Ovary (tissue), 3 donors: ENCODE measurements at regions not wholly inside any gene's neighbourhood (a gene's known extent, or its start where the extent isn't known, plus 50 kb on each side); places are given as distances from the start of the nearest gene placed in this dataset.

ENCODE experiments used
- CTCF ChIP-seq, 3 donors: fragments of 450-650 bp in 2 of 3; fragments of 200-600 bp in 1 of 3; IDR thresholded peaks; one replicate each; pipeline versions ENCODE4 v1.5.1 to v1.8.0; 2016 to 2022; ENCODE audit warnings: antibody characterized with exemption in 3 of 3, mild to moderate bottlenecking in 1 of 3
- POLR2A ChIP-seq: fragments of 450-650 bp; IDR thresholded peaks from one replicate; pipeline ENCODE4 v1.6.1; 2017; ENCODE audit warnings: antibody characterized with exemption, mild to moderate bottlenecking, moderate library complexity
- donor health status: DM: no; HTN: no; CAD: no.

DNA sequence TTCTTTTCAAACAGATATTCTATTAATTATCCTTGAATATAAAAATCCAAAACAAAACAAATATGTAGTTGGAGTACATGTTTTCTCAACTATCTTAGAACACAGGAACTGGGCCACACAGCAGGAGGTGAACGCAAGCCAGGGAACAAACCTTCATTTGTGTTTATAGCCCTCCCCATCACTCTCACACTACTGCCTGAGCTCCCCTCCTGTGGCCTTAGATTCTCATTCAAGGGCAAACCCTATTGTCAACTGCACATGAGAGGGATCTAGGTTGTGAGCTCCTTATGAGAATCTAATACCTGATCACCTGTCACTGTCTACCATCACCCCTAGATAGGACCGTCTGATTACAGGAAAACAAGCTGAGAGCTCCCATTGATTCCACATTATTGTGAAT, 427.1 kb upstream of the PRR20A start:
- TF ChIP-seq CTCF (IDR thresholded peaks at IDR 0.05) (no peak), POLR2A (no peak)
